GM23338 (cell line): ENCODE measurements at regions not wholly inside any gene's neighbourhood (a gene's known extent, or its start where the extent isn't known, plus 50 kb on each side); places are given as distances from the start of the nearest gene placed in this dataset.
A peak's percentile ranks its signal among the peaks of the same experiment; 100 is the strongest.

ENCODE experiments used
- ATAC-seq: fragments of 200-7000 bp; cut with Tn5 transposase; 3 replicates; pipeline ENCODE4 v1.9.1; 2020
- DNase-seq: peaks from one replicate; pipeline ENCODE4 v3.0.0-alpha.2; 2015; ENCODE audit warnings: low spot score
- H2AFZ ChIP-seq: fragments of 200-600 bp; sonication (generic); 2 replicates; pipeline ENCODE4 v1.8.0; 2016; ENCODE audit warnings: antibody characterized with exemption, mild to moderate bottlenecking, moderate library complexity
- H3F3A ChIP-seq: fragments of 200-600 bp; sonication (generic); replicated peaks from 2 replicates; pipeline ENCODE4 v1.8.0; 2017; ENCODE audit warnings: antibody characterized with exemption, mixed run types, low read depth
- H3K27ac ChIP-seq: fragments of 200-600 bp; sonication (generic); 2 replicates; pipeline ENCODE4 v1.6.1; 2016; ENCODE audit warnings: low read depth
- H3K27me3 ChIP-seq: fragments of 200-600 bp; sonication (generic); 2 replicates; pipeline ENCODE4 v1.8.0; 2016; ENCODE audit warnings: mild to moderate bottlenecking, mixed run types, moderate library complexity; ENCODE audit not compliant: insufficient read depth
- H3K36me3 ChIP-seq: fragments of 200-600 bp; sonication (generic); 2 replicates; pipeline ENCODE4 v1.8.0; 2016; ENCODE audit warnings: mild to moderate bottlenecking; ENCODE audit not compliant: insufficient read depth
- H3K4me1 ChIP-seq: fragments of 200-600 bp; sonication (generic); 2 replicates; pipeline ENCODE4 v1.8.0; 2016; ENCODE audit warnings: mild to moderate bottlenecking, moderate library complexity; ENCODE audit not compliant: insufficient read depth
- H3K4me2 ChIP-seq: fragments of 200-600 bp; sonication (generic); 2 replicates; pipeline ENCODE4 v1.7.1; 2017; ENCODE audit warnings: mixed run types
- H3K4me3 ChIP-seq: fragments of 200-600 bp; sonication (generic); 2 replicates; pipeline ENCODE4 v1.6.1; 2016; ENCODE audit warnings: mixed run types
- H3K79me2 ChIP-seq: fragments of 200-600 bp; sonication (generic); replicated peaks from 2 replicates; pipeline ENCODE4 v1.8.0; 2017; ENCODE audit warnings: mild to moderate bottlenecking; ENCODE audit not compliant: insufficient read depth
- H3K9me2 ChIP-seq: fragments of 200-600 bp; sonication (generic); 2 replicates; pipeline ENCODE4 v1.8.0; 2017; ENCODE audit not compliant: insufficient read depth
- H4K20me1 ChIP-seq: fragments of 200-600 bp; sonication (generic); replicated peaks from 2 replicates; pipeline ENCODE4 v1.8.0; 2017; ENCODE audit warnings: mild to moderate bottlenecking; ENCODE audit not compliant: insufficient read depth
- H3K27ac Mint-ChIP-seq: 2 replicates; pipeline ENCODE4 v1.8.0; 2020; ENCODE audit warnings: inconsistent platforms, mild to moderate bottlenecking, moderate library complexity, mixed read lengths
- H3K27me3 Mint-ChIP-seq: 3 replicates; pipeline ENCODE4 v1.8.0; 2022; ENCODE audit warnings: low read depth, mild to moderate bottlenecking, moderate library complexity, mixed read lengths, inconsistent platforms; ENCODE audit not compliant: insufficient read depth, poor library complexity
- H3K36me3 Mint-ChIP-seq: 3 replicates; pipeline ENCODE4 v1.8.0; 2021; ENCODE audit warnings: low read depth, mild to moderate bottlenecking, inconsistent platforms, moderate library complexity, mixed read lengths
- H3K4me1 Mint-ChIP-seq: 3 replicates; pipeline ENCODE4 v1.8.0; 2020; ENCODE audit warnings: mild to moderate bottlenecking, inconsistent platforms, mixed read lengths
- H3K4me3 Mint-ChIP-seq: 3 replicates; pipeline ENCODE4 v1.8.0; 2021; ENCODE audit warnings: moderate library complexity, mild to moderate bottlenecking, inconsistent platforms, mixed read lengths
- H3K9me3 Mint-ChIP-seq: 3 replicates; pipeline ENCODE4 v1.8.0; 2020; ENCODE audit warnings: moderate library complexity, mild to moderate bottlenecking, inconsistent platforms, mixed read lengths
- CREB1 ChIP-seq: fragments of 250-450 bp; sonication (Bioruptor Pico); IDR thresholded peaks from 2 replicates; pipeline ENCODE4 v1.5.0; 2020; ENCODE audit warnings: low read depth, mild to moderate bottlenecking, moderate library complexity
- EZH2 ChIP-seq: fragments of 200-600 bp; sonication (generic); IDR thresholded peaks from one replicate; pipeline ENCODE4 v1.8.0; 2017; ENCODE audit warnings: antibody characterized with exemption, mild to moderate bottlenecking, low read depth; ENCODE audit not compliant: unreplicated experiment
- EZH2phosphoT487 ChIP-seq: fragments of 200-600 bp; sonication (generic); IDR thresholded peaks from one replicate; pipeline ENCODE4 v1.8.1; 2018; ENCODE audit warnings: antibody characterized with exemption; ENCODE audit not compliant: unreplicated experiment
- JUNB ChIP-seq: IDR thresholded peaks from one replicate; pipeline ENCODE4 v1.6.1; 2016; ENCODE audit warnings: antibody characterized with exemption; ENCODE audit not compliant: unreplicated experiment
- NANOG ChIP-seq: IDR thresholded peaks from 2 replicates; pipeline ENCODE4 v1.6.1; 2016; ENCODE audit warnings: antibody characterized with exemption, borderline replicate concordance
- POLR2AphosphoS5 ChIP-seq: IDR thresholded peaks from 2 replicates; pipeline ENCODE4 v1.6.1; 2016; ENCODE audit warnings: antibody characterized with exemption, low read depth
- STAT1 ChIP-seq: IDR thresholded peaks from one replicate; pipeline ENCODE4 v1.6.1; 2016; ENCODE audit warnings: antibody characterized with exemption; ENCODE audit not compliant: unreplicated experiment
- ZNF114 ChIP-seq: fragments of 250-450 bp; sonication (Bioruptor Pico); IDR thresholded peaks from 2 replicates; pipeline ENCODE4 v1.5.0; 2020; ENCODE audit warnings: mild to moderate bottlenecking, moderate library complexity
- ZNF331 ChIP-seq: fragments of 250-450 bp; sonication (Bioruptor Pico); IDR thresholded peaks from 2 replicates; pipeline ENCODE4 v1.5.0; 2020; ENCODE audit warnings: low read depth, mild to moderate bottlenecking, moderate library complexity
- TF ChIP-seq, protein P1 (sequence below): IDR thresholded peaks from one replicate; pipeline ENCODE4 v1.6.1; 2018; ENCODE audit warnings: antibody characterized with exemption; ENCODE audit not compliant: unreplicated experiment
- TF ChIP-seq, protein P2 (sequence below): IDR thresholded peaks from 2 replicates; pipeline ENCODE4 v1.6.1; 2016; ENCODE audit warnings: antibody characterized with exemption
- TF ChIP-seq, protein P3 (sequence below), 2 experiments: fragments of 200-600 bp in 1 of 2; sonication (generic) in 1 of 2; conservative IDR thresholded peaks; 2 replicates each; pipeline versions ENCODE4 v1.5.1 to v1.6.1; 2016 to 2017; ENCODE audit warnings: antibody characterized with exemption in 2 of 2, low read depth in 2 of 2, mild to moderate bottlenecking in 2 of 2, moderate library complexity in 1 of 2
- TF ChIP-seq, protein P4 (sequence below): fragments of 250-450 bp; sonication (Bioruptor Pico); IDR thresholded peaks from 2 replicates; pipeline ENCODE4 v1.5.0; 2020; ENCODE audit warnings: mild to moderate bottlenecking, moderate library complexity

DNA sequence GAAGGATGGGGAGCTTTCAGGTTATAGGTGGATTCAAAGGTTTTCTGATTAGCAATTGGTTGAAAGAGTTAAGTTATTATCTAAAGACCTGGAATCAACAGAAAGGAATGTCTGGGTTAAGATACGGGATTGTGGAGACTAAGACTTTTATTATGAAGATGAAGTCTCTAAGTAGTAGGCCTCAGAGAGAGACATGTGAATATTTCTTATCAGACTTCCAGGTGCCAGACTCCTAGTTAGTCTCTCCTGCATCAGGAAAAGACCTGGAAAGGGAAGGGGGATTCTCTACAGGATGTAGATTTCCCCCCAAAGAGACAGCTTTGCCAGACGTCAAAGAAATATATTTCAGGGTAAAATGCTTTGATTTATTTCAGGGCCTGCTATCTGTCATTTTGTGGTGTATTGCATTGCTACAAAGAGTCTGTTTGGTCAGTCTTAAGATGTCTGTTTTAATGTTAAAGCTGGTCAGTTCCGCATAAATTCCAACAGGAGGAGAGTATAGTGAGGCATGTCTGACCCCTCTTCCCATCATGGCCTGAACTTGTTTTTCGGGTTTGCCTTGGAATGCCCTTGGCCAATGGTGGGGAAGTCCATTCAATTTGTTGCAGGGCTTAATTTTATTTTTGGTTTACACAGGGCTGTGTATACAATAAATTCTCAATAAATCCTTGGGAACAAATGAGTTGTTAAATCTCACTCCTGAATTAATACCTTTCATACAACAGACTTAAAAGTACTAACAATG lies 103.4 kb upstream of the RALGAPA2 start:
- Histone ChIP-seq H2AFZ (no peak overlapping the region), H3K4me3 (no peak overlapping the region), H3K79me2 (no peaks in the 10 kb centered on the region), H3K4me2 (peak overlapping the region; percentile 40), H3K27ac (peak overlapping the region; percentile 88), H3K36me3 (no peaks in the 10 kb centered on the region), H3K27me3 (no peaks in the 10 kb centered on the region), H4K20me1 (no peaks in the 10 kb centered on the region), H3K9me2 (peaks cover 8% of the 10 kb centered on the region; the same call in 1 of the 2 replicates), H3K4me1 (peaks cover 35% of the 10 kb centered on the region), H3F3A (no peaks in the 10 kb centered on the region)
- peaks cover 6% of the 10 kb centered on the region for H3K27me3 Mint-ChIP-seq
- no peaks in the 10 kb centered on the region; the same call in 1 of the 3 replicates for H3K9me3 Mint-ChIP-seq
- H3K36me3 Mint-ChIP-seq, result no peaks in the 10 kb centered on the region
- peak; percentile 25 for ATAC-seq
- peaks cover 44% of the 10 kb centered on the region for H3K4me1 Mint-ChIP-seq
- TF ChIP-seq EZH2 (no peak), CREB1 (no peak), POLR2AphosphoS5 (no peak), STAT1 (no peak), NANOG (no peak), JUNB (no peak), EZH2phosphoT487 (no peak), ZNF331 (CRISPR knock-in tag) (no peak), ZNF114 (no peak)
- TF ChIP-seq, protein P1, sequence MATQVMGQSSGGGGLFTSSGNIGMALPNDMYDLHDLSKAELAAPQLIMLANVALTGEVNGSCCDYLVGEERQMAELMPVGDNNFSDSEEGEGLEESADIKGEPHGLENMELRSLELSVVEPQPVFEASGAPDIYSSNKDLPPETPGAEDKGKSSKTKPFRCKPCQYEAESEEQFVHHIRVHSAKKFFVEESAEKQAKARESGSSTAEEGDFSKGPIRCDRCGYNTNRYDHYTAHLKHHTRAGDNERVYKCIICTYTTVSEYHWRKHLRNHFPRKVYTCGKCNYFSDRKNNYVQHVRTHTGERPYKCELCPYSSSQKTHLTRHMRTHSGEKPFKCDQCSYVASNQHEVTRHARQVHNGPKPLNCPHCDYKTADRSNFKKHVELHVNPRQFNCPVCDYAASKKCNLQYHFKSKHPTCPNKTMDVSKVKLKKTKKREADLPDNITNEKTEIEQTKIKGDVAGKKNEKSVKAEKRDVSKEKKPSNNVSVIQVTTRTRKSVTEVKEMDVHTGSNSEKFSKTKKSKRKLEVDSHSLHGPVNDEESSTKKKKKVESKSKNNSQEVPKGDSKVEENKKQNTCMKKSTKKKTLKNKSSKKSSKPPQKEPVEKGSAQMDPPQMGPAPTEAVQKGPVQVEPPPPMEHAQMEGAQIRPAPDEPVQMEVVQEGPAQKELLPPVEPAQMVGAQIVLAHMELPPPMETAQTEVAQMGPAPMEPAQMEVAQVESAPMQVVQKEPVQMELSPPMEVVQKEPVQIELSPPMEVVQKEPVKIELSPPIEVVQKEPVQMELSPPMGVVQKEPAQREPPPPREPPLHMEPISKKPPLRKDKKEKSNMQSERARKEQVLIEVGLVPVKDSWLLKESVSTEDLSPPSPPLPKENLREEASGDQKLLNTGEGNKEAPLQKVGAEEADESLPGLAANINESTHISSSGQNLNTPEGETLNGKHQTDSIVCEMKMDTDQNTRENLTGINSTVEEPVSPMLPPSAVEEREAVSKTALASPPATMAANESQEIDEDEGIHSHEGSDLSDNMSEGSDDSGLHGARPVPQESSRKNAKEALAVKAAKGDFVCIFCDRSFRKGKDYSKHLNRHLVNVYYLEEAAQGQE, result no peak
- TF ChIP-seq, protein P2, sequence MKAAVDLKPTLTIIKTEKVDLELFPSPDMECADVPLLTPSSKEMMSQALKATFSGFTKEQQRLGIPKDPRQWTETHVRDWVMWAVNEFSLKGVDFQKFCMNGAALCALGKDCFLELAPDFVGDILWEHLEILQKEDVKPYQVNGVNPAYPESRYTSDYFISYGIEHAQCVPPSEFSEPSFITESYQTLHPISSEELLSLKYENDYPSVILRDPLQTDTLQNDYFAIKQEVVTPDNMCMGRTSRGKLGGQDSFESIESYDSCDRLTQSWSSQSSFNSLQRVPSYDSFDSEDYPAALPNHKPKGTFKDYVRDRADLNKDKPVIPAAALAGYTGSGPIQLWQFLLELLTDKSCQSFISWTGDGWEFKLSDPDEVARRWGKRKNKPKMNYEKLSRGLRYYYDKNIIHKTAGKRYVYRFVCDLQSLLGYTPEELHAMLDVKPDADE, result no peak
- TF ChIP-seq, protein P3, sequence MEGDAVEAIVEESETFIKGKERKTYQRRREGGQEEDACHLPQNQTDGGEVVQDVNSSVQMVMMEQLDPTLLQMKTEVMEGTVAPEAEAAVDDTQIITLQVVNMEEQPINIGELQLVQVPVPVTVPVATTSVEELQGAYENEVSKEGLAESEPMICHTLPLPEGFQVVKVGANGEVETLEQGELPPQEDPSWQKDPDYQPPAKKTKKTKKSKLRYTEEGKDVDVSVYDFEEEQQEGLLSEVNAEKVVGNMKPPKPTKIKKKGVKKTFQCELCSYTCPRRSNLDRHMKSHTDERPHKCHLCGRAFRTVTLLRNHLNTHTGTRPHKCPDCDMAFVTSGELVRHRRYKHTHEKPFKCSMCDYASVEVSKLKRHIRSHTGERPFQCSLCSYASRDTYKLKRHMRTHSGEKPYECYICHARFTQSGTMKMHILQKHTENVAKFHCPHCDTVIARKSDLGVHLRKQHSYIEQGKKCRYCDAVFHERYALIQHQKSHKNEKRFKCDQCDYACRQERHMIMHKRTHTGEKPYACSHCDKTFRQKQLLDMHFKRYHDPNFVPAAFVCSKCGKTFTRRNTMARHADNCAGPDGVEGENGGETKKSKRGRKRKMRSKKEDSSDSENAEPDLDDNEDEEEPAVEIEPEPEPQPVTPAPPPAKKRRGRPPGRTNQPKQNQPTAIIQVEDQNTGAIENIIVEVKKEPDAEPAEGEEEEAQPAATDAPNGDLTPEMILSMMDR (conservative IDR thresholded peaks at IDR 0.05; ENCODE audit: low read depth in 2 of 2), result no peak
- TF ChIP-seq, protein P4, sequence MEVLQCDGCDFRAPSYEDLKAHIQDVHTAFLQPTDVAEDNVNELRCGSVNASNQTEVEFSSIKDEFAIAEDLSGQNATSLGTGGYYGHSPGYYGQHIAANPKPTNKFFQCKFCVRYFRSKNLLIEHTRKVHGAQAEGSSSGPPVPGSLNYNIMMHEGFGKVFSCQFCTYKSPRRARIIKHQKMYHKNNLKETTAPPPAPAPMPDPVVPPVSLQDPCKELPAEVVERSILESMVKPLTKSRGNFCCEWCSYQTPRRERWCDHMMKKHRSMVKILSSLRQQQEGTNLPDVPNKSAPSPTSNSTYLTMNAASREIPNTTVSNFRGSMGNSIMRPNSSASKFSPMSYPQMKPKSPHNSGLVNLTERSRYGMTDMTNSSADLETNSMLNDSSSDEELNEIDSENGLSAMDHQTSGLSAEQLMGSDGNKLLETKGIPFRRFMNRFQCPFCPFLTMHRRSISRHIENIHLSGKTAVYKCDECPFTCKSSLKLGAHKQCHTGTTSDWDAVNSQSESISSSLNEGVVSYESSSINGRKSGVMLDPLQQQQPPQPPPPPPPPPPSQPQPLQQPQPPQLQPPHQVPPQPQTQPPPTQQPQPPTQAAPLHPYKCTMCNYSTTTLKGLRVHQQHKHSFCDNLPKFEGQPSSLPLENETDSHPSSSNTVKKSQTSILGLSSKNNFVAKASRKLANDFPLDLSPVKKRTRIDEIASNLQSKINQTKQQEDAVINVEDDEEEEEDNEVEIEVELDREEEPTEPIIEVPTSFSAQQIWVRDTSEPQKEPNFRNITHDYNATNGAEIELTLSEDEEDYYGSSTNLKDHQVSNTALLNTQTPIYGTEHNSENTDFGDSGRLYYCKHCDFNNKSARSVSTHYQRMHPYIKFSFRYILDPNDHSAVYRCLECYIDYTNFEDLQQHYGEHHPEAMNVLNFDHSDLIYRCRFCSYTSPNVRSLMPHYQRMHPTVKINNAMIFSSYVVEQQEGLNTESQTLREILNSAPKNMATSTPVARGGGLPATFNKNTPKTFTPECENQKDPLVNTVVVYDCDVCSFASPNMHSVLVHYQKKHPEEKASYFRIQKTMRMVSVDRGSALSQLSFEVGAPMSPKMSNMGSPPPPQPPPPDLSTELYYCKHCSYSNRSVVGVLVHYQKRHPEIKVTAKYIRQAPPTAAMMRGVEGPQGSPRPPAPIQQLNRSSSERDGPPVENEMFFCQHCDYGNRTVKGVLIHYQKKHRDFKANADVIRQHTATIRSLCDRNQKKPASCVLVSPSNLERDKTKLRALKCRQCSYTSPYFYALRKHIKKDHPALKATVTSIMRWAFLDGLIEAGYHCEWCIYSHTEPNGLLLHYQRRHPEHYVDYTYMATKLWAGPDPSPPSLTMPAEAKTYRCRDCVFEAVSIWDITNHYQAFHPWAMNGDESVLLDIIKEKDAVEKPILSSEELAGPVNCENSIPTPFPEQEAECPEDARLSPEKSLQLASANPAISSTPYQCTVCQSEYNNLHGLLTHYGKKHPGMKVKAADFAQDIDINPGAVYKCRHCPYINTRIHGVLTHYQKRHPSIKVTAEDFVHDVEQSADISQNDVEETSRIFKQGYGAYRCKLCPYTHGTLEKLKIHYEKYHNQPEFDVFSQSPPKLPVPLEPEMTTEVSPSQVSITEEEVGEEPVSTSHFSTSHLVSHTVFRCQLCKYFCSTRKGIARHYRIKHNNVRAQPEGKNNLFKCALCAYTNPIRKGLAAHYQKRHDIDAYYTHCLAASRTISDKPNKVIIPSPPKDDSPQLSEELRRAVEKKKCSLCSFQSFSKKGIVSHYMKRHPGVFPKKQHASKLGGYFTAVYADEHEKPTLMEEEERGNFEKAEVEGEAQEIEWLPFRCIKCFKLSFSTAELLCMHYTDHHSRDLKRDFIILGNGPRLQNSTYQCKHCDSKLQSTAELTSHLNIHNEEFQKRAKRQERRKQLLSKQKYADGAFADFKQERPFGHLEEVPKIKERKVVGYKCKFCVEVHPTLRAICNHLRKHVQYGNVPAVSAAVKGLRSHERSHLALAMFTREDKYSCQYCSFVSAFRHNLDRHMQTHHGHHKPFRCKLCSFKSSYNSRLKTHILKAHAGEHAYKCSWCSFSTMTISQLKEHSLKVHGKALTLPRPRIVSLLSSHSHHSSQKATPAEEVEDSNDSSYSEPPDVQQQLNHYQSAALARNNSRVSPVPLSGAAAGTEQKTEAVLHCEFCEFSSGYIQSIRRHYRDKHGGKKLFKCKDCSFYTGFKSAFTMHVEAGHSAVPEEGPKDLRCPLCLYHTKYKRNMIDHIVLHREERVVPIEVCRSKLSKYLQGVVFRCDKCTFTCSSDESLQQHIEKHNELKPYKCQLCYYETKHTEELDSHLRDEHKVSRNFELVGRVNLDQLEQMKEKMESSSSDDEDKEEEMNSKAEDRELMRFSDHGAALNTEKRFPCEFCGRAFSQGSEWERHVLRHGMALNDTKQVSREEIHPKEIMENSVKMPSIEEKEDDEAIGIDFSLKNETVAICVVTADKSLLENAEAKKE (CRISPR knock-in tag), result no peak
- DNase-seq, result peak; percentile 72
- H3K4me3 Mint-ChIP-seq, result no peak overlapping the region
- H3K27ac Mint-ChIP-seq, result peak overlapping the region; percentile 61; the same call in 1 of the 2 replicates
